Esophagus muscularis mucosa (tissue), 4 donors: ENCODE measurements at regions not wholly inside any gene's neighbourhood (a gene's known extent, or its start where the extent isn't known, plus 50 kb on each side); places are given as distances from the start of the nearest gene placed in this dataset.

Source experiments
- DNase-seq: peaks from one replicate; pipeline ENCODE4 v3.0.0-alpha.2; 2017; ENCODE audit errors: extremely low spot score
- H3K27ac ChIP-seq, 4 donors: fragments of 200-600 bp; sonication (generic); replicated peaks in 1 of 4; 1 replicate in 3 of 4; 2 replicates in 1 of 4; pipeline ENCODE4 v1.5.1; 2016 to 2019; ENCODE audit warnings: mild to moderate bottlenecking in 1 of 4
- H3K27me3 ChIP-seq, 4 donors: fragments of 200-600 bp; sonication (generic); one replicate each; pipeline versions ENCODE4 v1.5.1 to v1.6.0; 2016 to 2019
- H3K36me3 ChIP-seq, 4 donors: fragments of 200-600 bp; sonication (generic); one replicate each; pipeline ENCODE4 v1.5.1; 2016 to 2019
- H3K4me1 ChIP-seq, 4 donors: fragments of 200-600 bp; sonication (generic); one replicate each; pipeline ENCODE4 v1.5.1; 2016 to 2019
- H3K4me3 ChIP-seq, 4 donors: fragments of 200-600 bp; sonication (generic); 1 replicate in 2 of 4; 2 replicates in 2 of 4; pipeline ENCODE4 v1.5.1; 2016 to 2019; ENCODE audit warnings: mild to moderate bottlenecking in 4 of 4, moderate library complexity in 1 of 4
- H3K9me3 ChIP-seq, 4 donors: fragments of 200-600 bp; sonication (generic); 1 replicate in 3 of 4; 2 replicates in 1 of 4; pipeline ENCODE4 v1.5.1; 2016 to 2019
- EP300 ChIP-seq: sonication (generic); formaldehyde crosslinking; IDR thresholded peaks from one replicate; pipeline ENCODE4 v1.6.1; 2017; ENCODE audit warnings: antibody characterized with exemption
- POLR2A ChIP-seq: fragments of 450-650 bp; IDR thresholded peaks from one replicate; pipeline ENCODE4 v1.6.1; 2017; ENCODE audit warnings: antibody characterized with exemption, moderate library complexity, mild to moderate bottlenecking, low read depth
- POLR2AphosphoS5 ChIP-seq, 2 donors: sonication (generic); formaldehyde crosslinking; IDR thresholded peaks; one replicate each; pipeline ENCODE4 v1.6.1; 2017; ENCODE audit warnings: antibody characterized with exemption in 2 of 2
- WGBS: methylation state at CpG from one replicate; pipeline ENCODE4 v1.1.5; 2018; 5-methylcytosine and 5-hydroxymethylcytosine counted together
- intact Hi-C: fragments of 100-400 bp; cut with DNase I; formaldehyde crosslinking; loops from one replicate; pipeline ENCODE4 v1.15.1; 2023
- TF ChIP-seq, protein P1 (sequence below), 3 experiments: fragments of 200-600 bp in 2 of 3; fragments of 450-650 bp in 1 of 3; sonication (generic) in 2 of 3; IDR thresholded peaks; one replicate each; pipeline ENCODE4 v1.5.1; 2017 to 2019; ENCODE audit warnings: antibody characterized with exemption in 3 of 3, mild to moderate bottlenecking in 2 of 3, moderate library complexity in 1 of 3

DNA sequence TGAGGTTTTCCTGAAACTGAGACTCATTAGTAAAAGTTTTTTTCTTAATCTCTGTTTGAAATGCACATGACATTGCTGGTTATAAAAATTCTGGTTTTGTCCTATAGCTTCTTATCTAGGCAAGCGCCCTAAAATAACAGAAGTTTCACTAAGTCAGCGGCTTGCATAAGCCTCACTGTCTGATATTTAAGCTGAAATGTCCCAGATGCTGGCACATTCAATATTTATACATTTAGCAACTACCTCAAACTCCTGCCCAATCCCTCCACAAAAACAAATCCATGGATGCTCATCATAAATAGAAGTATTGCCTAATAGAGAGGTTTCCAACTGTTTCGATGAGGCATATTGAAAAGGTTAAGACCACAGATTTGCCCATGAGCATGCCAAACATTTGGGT lies 83.1 kb upstream of the EGR2 start:
- WGBS = 70% methylated on average over 3 of the region's 3 CpGs
- TF ChIP-seq POLR2A (no peak), EP300 (no peak), POLR2AphosphoS5 (IDR thresholded peaks at IDR 0.05) (no peak)
- no peak overlapping the region for H3K4me3 ChIP-seq
- no peaks in the 10 kb centered on the region for H3K27me3 ChIP-seq
- DNase-seq = no peak
- intact Hi-C loops = no loop called here
- H3K9me3 ChIP-seq = peaks cover 0 to 5% (median 0%) of the 10 kb centered on the region in 4 donors
- no peak overlapping the region for H3K27ac ChIP-seq
- H3K36me3 ChIP-seq = no peaks in the 10 kb centered on the region
- no peaks in the 10 kb centered on the region for H3K4me1 ChIP-seq

DNA sequence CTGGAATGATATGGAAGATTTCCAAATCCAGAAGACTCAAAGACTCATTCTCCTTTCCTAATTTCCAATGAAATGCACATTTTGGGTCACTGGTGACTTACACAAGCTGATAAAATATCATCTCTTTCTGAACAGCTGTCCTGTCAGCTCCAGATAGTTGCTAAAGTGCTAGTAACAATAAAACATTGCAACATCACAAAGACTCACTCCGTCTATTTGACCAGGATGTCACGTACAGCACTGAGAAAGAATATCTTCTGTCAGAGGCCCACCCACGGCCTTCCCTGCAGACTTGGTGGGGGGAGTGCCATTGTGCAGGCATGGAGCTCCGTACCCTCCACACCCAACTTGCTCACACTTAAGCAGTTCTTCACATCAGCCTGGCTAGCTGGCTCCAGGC lies 78.9 kb upstream of the EGR2 start:
- TF ChIP-seq, protein P1, sequence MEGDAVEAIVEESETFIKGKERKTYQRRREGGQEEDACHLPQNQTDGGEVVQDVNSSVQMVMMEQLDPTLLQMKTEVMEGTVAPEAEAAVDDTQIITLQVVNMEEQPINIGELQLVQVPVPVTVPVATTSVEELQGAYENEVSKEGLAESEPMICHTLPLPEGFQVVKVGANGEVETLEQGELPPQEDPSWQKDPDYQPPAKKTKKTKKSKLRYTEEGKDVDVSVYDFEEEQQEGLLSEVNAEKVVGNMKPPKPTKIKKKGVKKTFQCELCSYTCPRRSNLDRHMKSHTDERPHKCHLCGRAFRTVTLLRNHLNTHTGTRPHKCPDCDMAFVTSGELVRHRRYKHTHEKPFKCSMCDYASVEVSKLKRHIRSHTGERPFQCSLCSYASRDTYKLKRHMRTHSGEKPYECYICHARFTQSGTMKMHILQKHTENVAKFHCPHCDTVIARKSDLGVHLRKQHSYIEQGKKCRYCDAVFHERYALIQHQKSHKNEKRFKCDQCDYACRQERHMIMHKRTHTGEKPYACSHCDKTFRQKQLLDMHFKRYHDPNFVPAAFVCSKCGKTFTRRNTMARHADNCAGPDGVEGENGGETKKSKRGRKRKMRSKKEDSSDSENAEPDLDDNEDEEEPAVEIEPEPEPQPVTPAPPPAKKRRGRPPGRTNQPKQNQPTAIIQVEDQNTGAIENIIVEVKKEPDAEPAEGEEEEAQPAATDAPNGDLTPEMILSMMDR (IDR thresholded peaks at IDR 0.05) = no peak
- TF ChIP-seq POLR2A = no peak
- no peak for TF ChIP-seq POLR2AphosphoS5 (IDR thresholded peaks at IDR 0.05)
- TF ChIP-seq EP300 = no peak
- Histone ChIP-seq H3K27me3 (peaks cover 0 to 5% (median 0%) of the 10 kb centered on the region in 4 donors), H3K27ac (no peak overlapping the region), H3K4me1 (no peaks in the 10 kb centered on the region), H3K9me3 (no peaks in the 10 kb centered on the region), H3K36me3 (no peaks in the 10 kb centered on the region), H3K4me3 (no peak overlapping the region)
- DNase-seq = no peak
- intact Hi-C loops = no loop called here
- WGBS = 73% methylated on average over 4 of the region's 4 CpGs

DNA sequence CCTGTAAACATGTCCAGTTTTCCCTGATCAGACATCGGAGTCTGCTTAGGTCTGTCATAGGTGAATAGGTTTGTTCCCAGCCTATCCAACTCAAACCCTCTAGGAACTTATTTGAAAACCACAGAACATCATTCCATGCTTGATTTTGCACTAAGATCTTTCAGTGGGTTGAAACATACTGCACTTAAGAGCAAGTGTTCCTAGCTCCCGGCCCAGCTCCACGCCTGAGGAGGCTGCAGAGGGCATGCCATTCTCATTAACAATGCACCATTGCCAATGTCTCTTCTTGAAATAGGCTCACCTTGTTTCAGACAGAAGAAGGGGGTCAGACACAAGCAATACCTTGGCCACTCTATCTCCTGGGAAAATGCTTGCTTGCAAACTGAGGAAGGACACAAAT lies 78.0 kb upstream of the EGR2 start:
- H3K9me3 ChIP-seq = no peaks in the 10 kb centered on the region
- intact Hi-C loops = no loop called here
- DNase-seq = no peak
- 98% methylated on average over 3 of the region's 3 CpGs for WGBS
- peaks cover 0 to 5% (median 0%) of the 10 kb centered on the region in 4 donors for H3K27me3 ChIP-seq
- H3K4me1 ChIP-seq = no peaks in the 10 kb centered on the region
- H3K4me3 ChIP-seq = no peak overlapping the region
- no peaks in the 10 kb centered on the region for H3K36me3 ChIP-seq
- TF ChIP-seq, protein P1 (IDR thresholded peaks at IDR 0.05) = no peak
- TF ChIP-seq EP300 = no peak
- TF ChIP-seq POLR2AphosphoS5 (IDR thresholded peaks at IDR 0.05) = no peak
- H3K27ac ChIP-seq = no peak overlapping the region

DNA sequence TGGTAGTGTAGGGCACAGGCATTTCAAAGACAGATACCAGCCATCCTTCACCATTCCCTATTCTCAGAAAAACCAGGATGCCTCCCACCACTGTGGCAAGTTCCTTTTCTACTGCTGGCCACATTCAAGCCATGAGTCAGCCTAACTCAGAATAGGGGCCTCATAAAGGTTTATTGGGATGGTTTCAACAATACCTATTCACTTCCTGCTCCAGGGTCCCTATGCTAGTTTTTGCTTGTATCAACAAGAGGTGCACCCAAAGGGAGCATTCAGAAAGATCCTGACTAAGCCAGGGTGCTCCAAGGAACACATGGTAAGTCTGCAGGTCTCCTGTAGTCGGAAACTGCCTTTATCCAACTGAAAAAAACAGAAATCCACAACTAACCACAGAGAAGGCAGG lies 76.9 kb upstream of the EGR2 start:
- Histone ChIP-seq H3K9me3 (no peaks in the 10 kb centered on the region), H3K27me3 (peaks cover 0 to 5% (median 0%) of the 10 kb centered on the region in 4 donors), H3K4me1 (no peaks in the 10 kb centered on the region), H3K4me3 (no peak overlapping the region), H3K27ac (no peak overlapping the region), H3K36me3 (no peaks in the 10 kb centered on the region)
- no peak for DNase-seq
- TF ChIP-seq, protein P1 (IDR thresholded peaks at IDR 0.05) = no peak
- no peak for TF ChIP-seq POLR2A
- TF ChIP-seq POLR2AphosphoS5 (IDR thresholded peaks at IDR 0.05) = no peak
- TF ChIP-seq EP300 = no peak
- 85% methylated on average over 1 of the region's 1 CpG for WGBS
- intact Hi-C loops = no loop called here

DNA sequence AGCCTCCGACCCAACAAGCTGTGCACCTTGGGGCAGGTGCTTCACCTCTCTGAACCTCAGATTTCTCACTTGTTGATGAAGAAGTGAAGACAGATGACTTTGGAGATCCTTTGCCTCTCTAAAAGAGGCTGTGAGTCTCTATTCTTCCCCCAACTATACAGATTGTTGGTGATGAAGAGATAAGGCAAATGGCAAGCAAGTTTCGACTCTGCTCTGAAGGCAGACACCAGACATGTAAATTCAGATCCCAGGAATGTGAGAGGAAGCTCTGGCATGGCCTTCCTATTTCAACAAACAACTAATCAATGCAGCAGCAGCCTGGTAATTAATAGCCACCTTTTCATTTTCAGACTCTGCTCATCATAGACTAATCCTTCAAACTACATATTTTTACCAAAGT lies 74.2 kb upstream of the EGR2 start:
- no peak overlapping the region for H3K27ac ChIP-seq
- 77% methylated on average over 2 of the region's 2 CpGs for WGBS
- H3K4me3 ChIP-seq = no peak overlapping the region
- no peaks in the 10 kb centered on the region for H3K9me3 ChIP-seq
- TF ChIP-seq POLR2A = no peak
- TF ChIP-seq, protein P1 (IDR thresholded peaks at IDR 0.05) = no peak
- TF ChIP-seq EP300 = no peak
- TF ChIP-seq POLR2AphosphoS5 (IDR thresholded peaks at IDR 0.05) = no peak
- DNase-seq = no peak
- peaks cover 0 to 5% (median 0%) of the 10 kb centered on the region in 4 donors for H3K27me3 ChIP-seq
- no peaks in the 10 kb centered on the region for H3K4me1 ChIP-seq
- no peaks in the 10 kb centered on the region for H3K36me3 ChIP-seq
- intact Hi-C loops = no loop called here
